Small intestine (tissue), 7 donors: ENCODE measurements at regions not wholly inside any gene's neighbourhood (a gene's known extent, or its start where the extent isn't known, plus 50 kb on each side); places are given as distances from the start of the nearest gene placed in this dataset.
"Not testable (repeated sequence)": the region's sequence is repeated elsewhere in the genome, so short reads cannot be mapped to it uniquely, and the experiment has no call there.

Experiments used
- DNase-seq, 2 donors: peaks; one replicate each; pipeline versions ENCODE4 v3.0.0 to v3.0.0-alpha.2; 2013
- FAIRE-seq: peaks from 2 replicates; lab custom pipeline; 2012; peaks lifted over from hg19 to GRCh38; lab: Jason Lieb, UNC
- H3K27ac ChIP-seq, 3 donors: one replicate each; pipeline ENCODE4 v1.5.1; 2013; ENCODE audit warnings: low read length in 2 of 3, mild to moderate bottlenecking in 2 of 3, control low read depth in 1 of 3, inconsistent platforms in 1 of 3, low read depth in 1 of 3, moderate library complexity in 1 of 3
- H3K27me3 ChIP-seq, 3 donors: one replicate each; pipeline ENCODE4 v1.6.1; 2013; ENCODE audit warnings: low read length in 3 of 3, inconsistent platforms in 1 of 3; ENCODE audit not compliant: control insufficient read depth in 3 of 3, insufficient read depth in 3 of 3
- H3K36me3 ChIP-seq, 3 donors: one replicate each; pipeline ENCODE4 v1.6.1; 2013; ENCODE audit warnings: low read length in 3 of 3, inconsistent platforms in 1 of 3, low read depth in 1 of 3, mild to moderate bottlenecking in 1 of 3, moderate library complexity in 1 of 3; ENCODE audit not compliant: control insufficient read depth in 3 of 3, insufficient read depth in 2 of 3
- H3K4me1 ChIP-seq, 3 donors: one replicate each; pipeline ENCODE4 v1.6.1; 2013; ENCODE audit warnings: low read length in 2 of 3, inconsistent platforms in 1 of 3, low read depth in 1 of 3, mild to moderate bottlenecking in 1 of 3, moderate library complexity in 1 of 3; ENCODE audit not compliant: control insufficient read depth in 3 of 3, insufficient read depth in 2 of 3
- H3K4me3 ChIP-seq, 3 donors: one replicate each; pipeline ENCODE4 v1.5.1; 2013; ENCODE audit warnings: low read length in 3 of 3, control low read depth in 1 of 3, inconsistent platforms in 1 of 3, low read depth in 1 of 3, mild to moderate bottlenecking in 1 of 3, moderate library complexity in 1 of 3
- H3K9me3 ChIP-seq, 2 donors: one replicate each; pipeline ENCODE4 v1.6.1; 2013; ENCODE audit warnings: low read depth in 1 of 2, low read length in 1 of 2; ENCODE audit not compliant: control insufficient read depth in 2 of 2, insufficient read depth in 1 of 2
- WGBS, 3 donors: extraction: QIAGEN DNeasy Blood & Tissue Kit; methylation state at CpG; one replicate each; pipeline ENCODE4 v1.1.7; 2013; 5-methylcytosine and 5-hydroxymethylcytosine counted together
- donor health status: healthy with polysubstance abuse.
- donor health status: control.
- donor health status: control.
- donor health status: Bipolar disorder and iron deficiency.
- donor health status: healthy.

DNA sequence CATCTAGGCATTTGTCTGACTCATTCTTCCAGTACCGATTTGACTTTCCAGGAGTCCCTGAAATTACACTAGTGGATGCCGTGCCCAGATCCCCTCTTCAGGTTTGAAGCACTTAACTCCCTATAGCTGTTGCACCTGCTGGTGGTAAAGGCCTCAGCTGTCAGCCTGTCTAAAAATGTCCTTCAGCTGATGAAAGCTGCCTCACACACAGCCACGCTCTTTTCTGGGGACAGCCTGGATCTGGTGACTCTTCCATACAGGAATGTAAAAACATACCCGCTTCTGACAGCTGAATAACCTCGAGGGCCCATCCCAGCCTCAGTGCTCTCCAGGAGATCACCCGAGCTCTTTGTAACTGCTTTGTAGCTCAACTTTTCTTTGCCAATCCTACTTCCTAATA, 534.1 kb upstream of the GRM7 start:
- Histone ChIP-seq H3K27me3 (peaks cover 0 to 3% (median 0%) of the 10 kb centered on the region in 3 donors), H3K4me3 (no peak overlapping the region), H3K4me1 (no peaks in the 10 kb centered on the region), H3K36me3 (no peaks in the 10 kb centered on the region), H3K27ac (no peak overlapping the region), H3K9me3 (peaks cover 0 to 8% of the 10 kb centered on the region in 2 donors)
- 77 to 85% (median 78%) methylated on average over 6 of the region's 6 CpGs for WGBS, 3 donors
- no peak for DNase-seq
- no peak for FAIRE-seq

DNA sequence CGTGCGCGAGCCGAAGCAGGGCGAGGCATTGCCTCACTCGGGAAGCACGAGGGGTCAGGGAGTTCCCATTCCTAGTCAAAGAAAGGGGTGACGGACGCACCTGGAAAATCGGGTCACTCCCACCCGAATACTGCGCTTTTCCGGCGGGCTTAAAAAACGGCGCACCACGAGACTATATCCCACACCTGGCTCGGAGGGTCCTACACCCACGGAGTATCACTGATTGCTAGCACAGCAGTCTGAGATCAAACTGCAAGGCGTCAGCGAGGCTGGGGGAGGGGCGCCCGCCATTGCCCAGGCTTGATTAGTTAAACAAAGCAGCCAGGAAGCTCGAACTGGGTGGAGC, 520.0 kb upstream of the GRM7 start:
- FAIRE-seq, H3K4me3 ChIP-seq, H3K9me3 ChIP-seq, H3K4me1 ChIP-seq, DNase-seq, H3K27me3 ChIP-seq, H3K36me3 ChIP-seq, H3K27ac ChIP-seq: not testable (repeated sequence)
- WGBS, 3 donors = 90 to 95% (median 91%) methylated on average over 24 of the region's 24 CpGs

DNA sequence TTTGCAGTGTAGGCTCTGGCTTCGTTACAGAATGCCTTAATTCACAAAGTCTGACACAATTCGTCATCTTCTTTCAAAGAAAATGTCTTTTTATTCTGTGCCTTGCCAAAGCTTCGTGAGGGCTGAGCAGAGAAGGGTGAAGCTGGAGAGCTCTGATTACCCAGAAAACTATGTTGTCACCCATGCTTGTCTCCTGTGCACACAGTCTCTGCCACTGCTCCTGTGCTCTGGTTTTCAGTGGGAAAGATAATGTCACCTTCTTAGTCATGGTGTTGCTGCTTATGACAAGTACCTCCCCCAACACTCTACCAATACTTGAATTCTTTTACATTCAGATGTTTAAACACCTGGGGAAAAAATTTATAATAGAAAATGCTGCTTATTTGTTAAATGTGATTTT, 509.2 kb upstream of the GRM7 start:
- no peak for FAIRE-seq
- no peak overlapping the region for H3K27ac ChIP-seq
- no peak overlapping the region for H3K4me3 ChIP-seq
- no peaks in the 10 kb centered on the region for H3K27me3 ChIP-seq
- H3K9me3 ChIP-seq = no peaks in the 10 kb centered on the region
- no peaks in the 10 kb centered on the region for H3K36me3 ChIP-seq
- no peak for DNase-seq
- 50 to 55% (median 54%) methylated on average over 3 of the region's 3 CpGs for WGBS, 3 donors
- H3K4me1 ChIP-seq = no peaks in the 10 kb centered on the region

DNA sequence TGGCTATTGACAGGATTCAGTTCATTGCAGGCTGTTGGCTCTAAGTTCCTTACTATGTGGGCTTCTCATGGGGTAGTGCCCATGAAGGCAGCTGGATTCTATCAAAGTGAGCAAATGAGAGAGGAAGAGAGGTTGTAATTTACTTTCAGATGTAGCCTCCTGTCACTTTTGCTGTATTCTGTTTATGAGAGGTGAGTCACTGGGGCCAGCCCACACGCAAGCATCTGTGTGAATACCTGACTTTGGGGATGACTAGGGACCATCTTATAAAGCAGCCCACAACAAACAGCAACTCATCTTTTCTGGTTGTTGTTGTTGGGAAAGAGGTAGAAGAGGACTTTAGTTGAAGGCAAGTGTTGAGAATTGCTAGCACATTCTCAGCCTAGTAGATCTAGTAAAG, 506.3 kb upstream of the GRM7 start:
- Histone ChIP-seq H3K4me3 (no peak overlapping the region), H3K4me1 (no peaks in the 10 kb centered on the region), H3K27me3 (no peaks in the 10 kb centered on the region), H3K27ac (no peak overlapping the region), H3K36me3 (no peaks in the 10 kb centered on the region), H3K9me3 (no peaks in the 10 kb centered on the region)
- 77 to 93% (median 88%) methylated on average over 1 of the region's 1 CpG for WGBS, 3 donors
- FAIRE-seq = no peak
- DNase-seq = no peak

DNA sequence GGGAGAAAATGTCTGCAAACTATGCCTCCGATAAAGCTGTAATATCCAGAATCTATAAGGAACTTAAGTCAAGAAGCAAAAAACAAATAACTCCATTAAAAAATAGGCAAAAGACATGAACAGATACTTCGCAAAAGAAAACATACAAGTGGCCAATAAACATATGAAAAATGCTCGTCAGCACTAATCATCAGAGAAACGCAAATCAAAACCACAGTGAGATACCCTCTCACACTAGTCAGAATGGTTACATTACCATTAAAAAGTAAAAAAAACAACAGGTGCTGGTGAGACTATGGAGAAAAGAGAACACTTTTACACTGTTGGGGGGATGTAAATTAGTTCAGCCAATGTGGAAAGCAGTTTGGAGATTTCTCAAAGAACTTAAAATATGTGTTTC, 498.5 kb upstream of the GRM7 start:
- H3K4me3 ChIP-seq = no peak overlapping the region

DNA sequence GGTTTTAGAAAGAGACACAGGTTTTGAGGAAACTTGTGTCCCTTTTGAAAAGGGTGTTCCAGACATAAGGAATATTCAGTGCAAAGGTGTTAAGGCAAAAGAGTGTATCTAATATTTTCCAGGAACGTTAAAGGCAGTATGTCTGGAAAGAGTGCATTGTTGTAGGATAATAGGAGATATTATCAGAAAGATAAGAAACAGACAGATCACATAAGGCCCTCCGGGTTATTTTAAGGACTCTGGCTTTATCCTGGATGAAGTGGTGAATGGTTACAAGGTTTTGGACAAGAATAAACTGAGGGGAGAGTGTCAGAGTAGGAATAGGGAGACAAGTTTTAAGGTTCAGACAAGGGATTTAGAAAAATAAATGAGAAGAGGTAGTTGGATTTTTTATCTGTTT, 493.7 kb upstream of the GRM7 start:
- H3K27me3 ChIP-seq = no peaks in the 10 kb centered on the region
- 48 to 64% (median 52%) methylated on average over 2 of the region's 2 CpGs for WGBS, 3 donors
- DNase-seq (no peak), FAIRE-seq (no peak)
- H3K9me3 ChIP-seq = peaks cover 0 to 1% of the 10 kb centered on the region in 2 donors
- no peak overlapping the region for H3K27ac ChIP-seq
- H3K4me1 ChIP-seq = no peaks in the 10 kb centered on the region
- no peak overlapping the region for H3K4me3 ChIP-seq
- H3K36me3 ChIP-seq = no peaks in the 10 kb centered on the region

More for the DNA sequence above, 498.5 kb upstream of the GRM7 start:
- FAIRE-seq (no peak), DNase-seq (no peak)
- WGBS, 3 donors = 90 to 93% (median 92%) methylated on average over 4 of the region's 4 CpGs
- no peaks in the 10 kb centered on the region for H3K27me3 ChIP-seq
- H3K4me1 ChIP-seq = no peaks in the 10 kb centered on the region
- H3K9me3 ChIP-seq = no peaks in the 10 kb centered on the region
- no peak overlapping the region for H3K27ac ChIP-seq
- H3K36me3 ChIP-seq = no peaks in the 10 kb centered on the region

DNA sequence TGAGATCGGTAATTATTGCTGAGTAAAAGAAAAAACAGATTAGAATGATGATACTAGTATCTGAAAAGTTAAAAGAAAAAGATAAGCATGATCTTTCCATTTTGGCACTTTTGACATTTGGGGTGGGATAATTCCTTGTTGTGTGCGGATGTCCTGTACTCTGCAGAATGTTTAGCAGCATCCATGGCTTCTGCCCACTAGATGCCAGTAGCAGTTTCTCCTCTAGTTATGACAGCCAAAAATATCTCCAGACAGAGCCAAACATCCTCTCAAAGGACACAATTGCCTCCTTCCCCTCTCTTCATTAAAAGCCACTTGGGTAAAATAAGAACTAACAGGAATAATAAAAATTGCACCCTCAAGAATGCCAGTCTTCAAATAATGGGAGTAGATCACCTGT, 468.8 kb upstream of the GRM7 start:
- Histone ChIP-seq H3K9me3 (no peaks in the 10 kb centered on the region), H3K4me3 (no peak overlapping the region), H3K27ac (no peak overlapping the region), H3K4me1 (no peaks in the 10 kb centered on the region), H3K27me3 (no peaks in the 10 kb centered on the region), H3K36me3 (no peaks in the 10 kb centered on the region)
- no peak for FAIRE-seq
- WGBS, 3 donors = 84 to 91% (median 89%) methylated on average over 2 of the region's 2 CpGs
- DNase-seq = no peak

DNA sequence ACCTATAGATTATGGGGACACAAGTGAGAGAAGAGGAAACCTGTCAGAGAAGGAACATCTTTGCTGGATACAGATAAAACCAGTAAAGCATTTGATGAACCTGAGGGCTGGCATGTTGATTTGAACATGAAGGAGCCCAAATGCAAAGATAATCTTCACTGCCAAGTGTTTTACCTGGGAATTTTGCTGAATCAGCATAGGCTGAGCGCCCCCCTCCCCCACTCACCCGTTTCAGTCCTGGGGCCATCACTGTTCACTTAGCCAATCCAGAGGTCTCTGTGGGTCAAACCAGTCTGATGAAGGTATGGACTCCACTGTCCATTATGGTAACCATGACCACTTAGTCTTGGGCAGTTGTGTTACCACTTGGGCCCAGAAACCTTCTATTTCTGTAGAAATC, 466.0 kb upstream of the GRM7 start:
- DNase-seq (no peak), FAIRE-seq (no peak)
- no peaks in the 10 kb centered on the region for H3K27me3 ChIP-seq
- 68 to 79% (median 75%) methylated on average over 2 of the region's 2 CpGs for whole genome bisulfite sequencing, 3 donors
- H3K36me3 ChIP-seq = no peaks in the 10 kb centered on the region
- no peak overlapping the region for H3K27ac ChIP-seq
- H3K4me3 ChIP-seq = no peak overlapping the region
- no peaks in the 10 kb centered on the region for H3K4me1 ChIP-seq
- no peaks in the 10 kb centered on the region for H3K9me3 ChIP-seq

DNA sequence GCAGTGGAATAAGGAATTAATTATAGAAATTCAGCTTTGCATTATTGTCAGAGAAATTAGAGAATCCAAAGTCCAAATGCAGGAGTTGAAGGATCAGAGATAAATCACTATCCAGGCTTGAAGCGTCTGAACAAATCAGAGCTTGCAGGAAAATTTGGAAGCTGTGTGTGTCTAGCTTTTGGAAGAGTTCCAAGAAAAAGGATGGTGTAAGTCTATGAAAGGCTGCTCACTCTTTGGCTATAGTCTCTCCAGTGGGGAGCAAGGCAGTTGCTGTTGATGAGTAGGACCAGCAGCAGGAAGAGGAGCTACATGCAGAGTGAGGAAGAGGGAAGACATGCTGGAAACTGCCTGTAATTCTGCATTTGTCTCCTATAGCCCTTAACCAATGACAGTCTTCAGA, 464.3 kb upstream of the GRM7 start:
- H3K36me3 ChIP-seq = no peaks in the 10 kb centered on the region
- no peaks in the 10 kb centered on the region for H3K27me3 ChIP-seq
- H3K9me3 ChIP-seq = no peaks in the 10 kb centered on the region
- DNase-seq (no peak), FAIRE-seq (no peak)
- H3K27ac ChIP-seq = no peak overlapping the region
- WGBS, 3 donors = 47 to 58% (median 47%) methylated on average over 1 of the region's 1 CpG
- H3K4me3 ChIP-seq = no peak overlapping the region
- H3K4me1 ChIP-seq = no peaks in the 10 kb centered on the region
